ENCODE measurements at regions not wholly inside any gene's neighbourhood (a gene's known extent, or its start where the extent isn't known, plus 50 kb on each side); places are given as distances from the start of the nearest gene placed in this dataset.

DNA sequence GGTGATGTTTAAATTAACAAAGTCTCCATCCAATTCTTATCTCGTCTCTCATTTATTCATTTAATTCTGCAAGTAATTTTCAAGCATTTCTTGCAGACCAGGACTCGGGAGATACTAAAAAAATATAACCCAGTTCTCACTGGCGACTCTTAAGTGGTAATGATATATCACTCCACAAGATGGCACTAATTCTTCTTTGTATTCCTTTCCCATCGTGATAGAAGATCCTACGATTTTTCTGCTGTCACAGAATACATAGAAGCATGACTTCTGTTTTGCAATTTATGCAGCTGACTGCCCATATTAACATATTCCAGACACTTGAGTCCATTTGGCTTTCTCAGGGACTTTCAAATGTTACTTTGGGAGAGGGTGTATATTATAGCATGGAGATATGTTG lies 64.0 kb upstream of the FGF13 start:
- TF ChIP-seq POLR2AphosphoS5 (IDR thresholded peaks at IDR 0.05; ENCODE audit: borderline replicate concordance, low read depth, low read length) = no peak
- TF ChIP-seq EZH2 (IDR thresholded peaks at IDR 0.05) = no peak

Measured in SK-N-MC (cell line).